CD4-positive, alpha-beta T cell (primary cell): ENCODE measurements at regions not wholly inside any gene's neighbourhood (a gene's known extent, or its start where the extent isn't known, plus 50 kb on each side); places are given as distances from the start of the nearest gene placed in this dataset.

ENCODE experiments used
- ATAC-seq: fragments of 200-7000 bp; cut with Tn5 transposase; one replicate; pipeline ENCODE4 v1.10.0; 2022; ENCODE audit warnings: mild to moderate bottlenecking; ENCODE audit not compliant: poor library complexity
- CTCF ChIA-PET: fragments of 350-600 bp; sonication (Branson Sonifier 250); formaldehyde crosslinking; loops from one replicate; lab custom pipeline; 2021; ENCODE audit warnings: antibody characterized with exemption, inconsistent platforms; lab: Charles Lee
- POLR2A ChIA-PET: fragments of 350-600 bp; sonication (Branson Sonifier 250); formaldehyde crosslinking; loops from one replicate; lab custom pipeline; 2021; ENCODE audit warnings: antibody characterized with exemption, inconsistent platforms; lab: Charles Lee
- DNase-seq, 14 experiments: peaks; one replicate each; pipeline ENCODE4 v3.0.0-alpha.2; 2013 to 2020; ENCODE audit warnings: mixed read lengths in 2 of 14
- H3K27ac ChIP-seq, 2 donors: one replicate each; pipeline versions ENCODE4 v1.5.1 to v1.7.0; 2013; ENCODE audit warnings: low read length in 2 of 2, low read depth in 1 of 2, mild to moderate bottlenecking in 1 of 2
- H3K27me3 ChIP-seq, 2 experiments: 1 replicate in 1 of 2; 2 replicates in 1 of 2; pipeline versions ENCODE4 v1.6.1 to v1.7.0; 2013; ENCODE audit warnings: low read length in 2 of 2, control low read depth in 1 of 2, mild to moderate bottlenecking in 1 of 2, moderate library complexity in 1 of 2; ENCODE audit not compliant: insufficient read depth in 2 of 2, control insufficient read depth in 1 of 2
- H3K36me3 ChIP-seq: one replicate; pipeline ENCODE4 v1.6.1; 2013; ENCODE audit warnings: low read length, control low read depth; ENCODE audit not compliant: insufficient read depth
- H3K4me1 ChIP-seq: one replicate; pipeline ENCODE4 v1.6.1; 2013; ENCODE audit warnings: low read length, control low read depth; ENCODE audit not compliant: insufficient read depth
- H3K4me3 ChIP-seq: one replicate; pipeline ENCODE4 v1.5.1; 2013; ENCODE audit warnings: mild to moderate bottlenecking, low read length, moderate library complexity
- H3K9me3 ChIP-seq, 2 experiments: 1 replicate in 1 of 2; 2 replicates in 1 of 2; pipeline versions ENCODE4 v1.6.1 to v1.7.0; 2013; ENCODE audit warnings: low read length in 2 of 2, mild to moderate bottlenecking in 2 of 2, control low read depth in 1 of 2, moderate library complexity in 1 of 2; ENCODE audit not compliant: control insufficient read depth in 1 of 2, insufficient read depth in 1 of 2
- H3K27ac Mint-ChIP-seq: one replicate; pipeline ENCODE4 v1.8.0; 2020; ENCODE audit warnings: mixed read lengths
- H3K27me3 Mint-ChIP-seq: one replicate; pipeline ENCODE4 v1.8.0; 2021; ENCODE audit warnings: mixed read lengths
- H3K36me3 Mint-ChIP-seq: one replicate; pipeline ENCODE4 v1.8.0; 2021; ENCODE audit warnings: low read depth, mixed read lengths
- H3K4me1 Mint-ChIP-seq: one replicate; pipeline ENCODE4 v1.8.0; 2021; ENCODE audit warnings: low read depth, mixed read lengths
- H3K4me3 Mint-ChIP-seq: one replicate; pipeline ENCODE4 v1.8.0; 2020; ENCODE audit warnings: mild to moderate bottlenecking, mixed read lengths
- H3K9me3 Mint-ChIP-seq: one replicate; pipeline ENCODE4 v1.8.0; 2020; ENCODE audit warnings: mixed read lengths
- CTCF ChIP-seq: fragments of 200-600 bp; IDR thresholded peaks from one replicate; pipeline ENCODE4 v1.8.0; 2022; ENCODE audit warnings: antibody characterized with exemption, mild to moderate bottlenecking
- intact Hi-C, 2 experiments: fragments of 100-400 bp; cut with DNase I in 1 of 2; cut with micrococcal nuclease in 1 of 2; formaldehyde crosslinking; loops; one replicate each; pipeline versions ENCODE4 v1.15.1 to v1.9.0; 2023 to 2025; cut with DNase I, micrococcal nuclease

- Histone ChIP-seq H3K4me1 (no peaks in the 10 kb centered on the region), H3K4me3 (no peak overlapping the region), H3K27ac (no peak overlapping the region), H3K9me3 (no peaks in the 10 kb centered on the region), H3K27me3 (no peaks in the 10 kb centered on the region), H3K36me3 (no peaks in the 10 kb centered on the region)
- ChIA-PET POLR2A (no interaction called here), CTCF (no interaction called here)
- TF ChIP-seq CTCF, result no peak
- no peak overlapping the region for H3K4me3 Mint-ChIP-seq
- intact Hi-C loops, result no loop called here
- H3K9me3 Mint-ChIP-seq, result no peaks in the 10 kb centered on the region
- peaks cover 10% of the 10 kb centered on the region for H3K27me3 Mint-ChIP-seq
- H3K4me1 Mint-ChIP-seq, result no peaks in the 10 kb centered on the region
- no peak overlapping the region for H3K27ac Mint-ChIP-seq
- H3K36me3 Mint-ChIP-seq, result no peaks in the 10 kb centered on the region
- ATAC-seq, result no peak
- no peak for DNase-seq
Measured at GRCh38 chr4:186341655-186342054, 75.7 kb downstream of the F11 start.
